ENCODE measurements at regions not wholly inside any gene's neighbourhood (a gene's known extent, or its start where the extent isn't known, plus 50 kb on each side); places are given as distances from the start of the nearest gene placed in this dataset.
"Not testable (repeated sequence)": the region's sequence is repeated elsewhere in the genome, so short reads cannot be mapped to it uniquely, and the experiment has no call there.

DNA sequence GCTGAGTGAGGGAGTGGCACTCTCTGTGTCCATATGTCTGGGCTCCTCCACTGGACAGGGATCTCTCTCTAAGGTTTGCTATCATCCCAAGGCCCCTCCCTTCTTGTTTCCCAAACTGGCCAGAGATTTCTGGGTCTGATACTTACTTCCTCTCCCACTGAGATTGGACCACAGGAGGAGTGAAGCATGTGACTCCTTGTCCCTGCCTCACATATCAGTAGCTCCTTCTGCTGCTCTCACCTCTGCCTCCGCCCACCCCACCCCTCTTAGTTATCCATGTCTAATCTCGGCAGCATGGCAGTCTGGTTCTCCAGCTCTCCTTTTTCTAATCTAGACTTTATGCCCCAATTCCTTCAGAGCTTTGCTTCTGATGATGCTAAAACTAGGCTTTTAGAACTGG is 223.1 kb downstream of the RPLP1 start:
- TF ChIP-seq POLR2A (IDR thresholded peaks at IDR 0.05; ENCODE audit: low read depth) = no peak
- no peak for TF ChIP-seq POLR2AphosphoS5 (IDR thresholded peaks at IDR 0.05)
- TF ChIP-seq, protein P1, sequence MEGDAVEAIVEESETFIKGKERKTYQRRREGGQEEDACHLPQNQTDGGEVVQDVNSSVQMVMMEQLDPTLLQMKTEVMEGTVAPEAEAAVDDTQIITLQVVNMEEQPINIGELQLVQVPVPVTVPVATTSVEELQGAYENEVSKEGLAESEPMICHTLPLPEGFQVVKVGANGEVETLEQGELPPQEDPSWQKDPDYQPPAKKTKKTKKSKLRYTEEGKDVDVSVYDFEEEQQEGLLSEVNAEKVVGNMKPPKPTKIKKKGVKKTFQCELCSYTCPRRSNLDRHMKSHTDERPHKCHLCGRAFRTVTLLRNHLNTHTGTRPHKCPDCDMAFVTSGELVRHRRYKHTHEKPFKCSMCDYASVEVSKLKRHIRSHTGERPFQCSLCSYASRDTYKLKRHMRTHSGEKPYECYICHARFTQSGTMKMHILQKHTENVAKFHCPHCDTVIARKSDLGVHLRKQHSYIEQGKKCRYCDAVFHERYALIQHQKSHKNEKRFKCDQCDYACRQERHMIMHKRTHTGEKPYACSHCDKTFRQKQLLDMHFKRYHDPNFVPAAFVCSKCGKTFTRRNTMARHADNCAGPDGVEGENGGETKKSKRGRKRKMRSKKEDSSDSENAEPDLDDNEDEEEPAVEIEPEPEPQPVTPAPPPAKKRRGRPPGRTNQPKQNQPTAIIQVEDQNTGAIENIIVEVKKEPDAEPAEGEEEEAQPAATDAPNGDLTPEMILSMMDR (IDR thresholded peaks at IDR 0.05) = no peak
- TF ChIP-seq EP300 (IDR thresholded peaks at IDR 0.05) = no peak

GRCh38 chr15:69677403-69677802 is 224.8 kb downstream of the RPLP1 start:
- Histone ChIP-seq H3K4me1 (no peaks in the 10 kb centered on the region), H3K4me3 (no peak overlapping the region), H3K27me3 (peaks cover 0 to 12% (median 0%) of the 10 kb centered on the region in 4 donors), H3K27ac (replicated peaks in 1 of 4) (no peak overlapping the region), H3K36me3 (no peaks in the 10 kb centered on the region), H3K9me3 (peaks cover 0 to 7% (median 2%) of the 10 kb centered on the region in 4 donors)
- DNase-seq (ENCODE audit: extremely low spot score) = no peak
- intact Hi-C loops (cut with DNase I) = no loop called here
- 61% methylated on average over 4 of the region's 4 CpGs for WGBS
- TF ChIP-seq, protein P1 (IDR thresholded peaks at IDR 0.05) = no peak
- TF ChIP-seq EP300 (IDR thresholded peaks at IDR 0.05) = no peak
- TF ChIP-seq POLR2AphosphoS5 (IDR thresholded peaks at IDR 0.05) = no peak
- TF ChIP-seq POLR2A (IDR thresholded peaks at IDR 0.05; ENCODE audit: low read depth) = no peak

More for the DNA sequence above, 223.1 kb downstream of the RPLP1 start:
- 74% methylated on average over 2 of the region's 2 CpGs for WGBS
- intact Hi-C loops (cut with DNase I) = no loop called here
- H3K4me1 ChIP-seq = no peaks in the 10 kb centered on the region
- no peak overlapping the region for H3K4me3 ChIP-seq
- no peak overlapping the region for H3K27ac ChIP-seq (replicated peaks in 1 of 4)
- peaks cover 0 to 12% (median 0%) of the 10 kb centered on the region in 4 donors for H3K27me3 ChIP-seq
- H3K9me3 ChIP-seq = no peaks in the 10 kb centered on the region
- no peak for DNase-seq (ENCODE audit: extremely low spot score)
- no peaks in the 10 kb centered on the region for H3K36me3 ChIP-seq

DNA sequence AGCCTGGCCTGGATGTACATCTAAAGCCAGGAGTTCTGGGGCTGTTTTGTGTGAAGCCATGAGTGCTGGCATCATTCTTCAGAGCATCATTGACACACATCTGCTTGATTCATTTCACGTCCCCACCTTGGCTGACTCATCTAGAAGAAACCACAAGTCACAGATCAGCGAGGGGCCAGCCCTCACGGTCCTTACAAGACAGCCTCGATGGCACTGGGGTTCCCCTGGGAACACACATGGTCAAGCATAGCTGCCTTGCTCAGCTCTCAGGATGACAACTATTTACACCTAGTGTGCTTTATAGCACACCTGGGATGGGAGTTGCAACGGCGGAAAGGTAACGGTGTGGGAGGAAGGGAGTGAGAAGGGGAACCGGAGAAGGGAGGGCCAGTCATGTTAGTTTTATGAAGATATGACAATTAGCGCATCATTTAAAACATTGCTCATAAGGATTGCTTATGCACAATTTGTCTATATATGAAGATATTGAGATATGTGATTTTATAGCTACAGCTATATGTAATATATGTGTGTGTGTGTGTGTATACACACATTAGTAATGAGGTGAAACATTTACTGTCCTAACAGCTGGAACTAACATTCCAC is 227.1 kb downstream of the RPLP1 start:
- intact Hi-C loops (cut with DNase I) = no loop called here
- H3K4me3 ChIP-seq = no peak overlapping the region
- peaks cover 0 to 12% (median 0%) of the 10 kb centered on the region in 4 donors for H3K27me3 ChIP-seq
- H3K9me3 ChIP-seq = peaks cover 0 to 12% (median 4%) of the 10 kb centered on the region in 4 donors
- DNase-seq (ENCODE audit: extremely low spot score) = no peak
- no peaks in the 10 kb centered on the region for H3K4me1 ChIP-seq
- H3K27ac ChIP-seq (replicated peaks in 1 of 4) = no peak overlapping the region
- 86% methylated on average over 9 of the region's 9 CpGs for WGBS
- no peaks in the 10 kb centered on the region for H3K36me3 ChIP-seq
- TF ChIP-seq EP300 (IDR thresholded peaks at IDR 0.05) (no peak), POLR2AphosphoS5 (IDR thresholded peaks at IDR 0.05) (no peak), POLR2A (IDR thresholded peaks at IDR 0.05; ENCODE audit: low read depth) (no peak)
- TF ChIP-seq, protein P1 (IDR thresholded peaks at IDR 0.05) = no peak

DNA sequence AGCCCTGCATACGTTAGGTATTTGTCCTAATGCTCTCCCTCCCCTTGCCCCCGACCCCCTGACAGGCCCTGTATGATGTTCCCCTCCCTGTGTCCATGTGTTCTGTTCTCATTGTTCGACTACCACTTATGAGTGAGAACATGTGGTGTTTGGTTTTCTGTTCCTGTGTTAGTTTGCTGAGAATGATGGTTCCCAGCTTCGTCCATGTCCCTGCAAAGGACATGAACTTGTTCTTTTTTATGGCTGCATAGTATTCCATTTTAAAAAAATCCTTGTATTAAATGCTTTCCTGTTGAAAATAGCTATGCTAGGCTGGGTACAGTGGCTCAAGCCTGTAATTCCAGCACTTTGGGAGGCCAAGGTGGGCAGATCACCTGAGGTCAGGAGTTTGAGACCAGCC is 232.2 kb downstream of the RPLP1 start:
- peaks cover 0 to 34% (median 23%) of the 10 kb centered on the region in 4 donors for H3K9me3 ChIP-seq
- H3K4me1 ChIP-seq; H3K4me3 ChIP-seq; DNase-seq (ENCODE audit: extremely low spot score); intact Hi-C loops (cut with DNase I); H3K27me3 ChIP-seq; H3K36me3 ChIP-seq; H3K27ac ChIP-seq (replicated peaks in 1 of 4): not testable (repeated sequence)
- 84% methylated on average over 4 of the region's 4 CpGs for WGBS

GRCh38 chr15:69685512-69686452 is 233.2 kb downstream of the RPLP1 start:
- no peak for DNase-seq (ENCODE audit: extremely low spot score)
- H3K27me3 ChIP-seq = peaks cover 0 to 5% (median 0%) of the 10 kb centered on the region in 4 donors
- WGBS = 66% methylated on average over 8 of the region's 8 CpGs
- H3K36me3 ChIP-seq = no peaks in the 10 kb centered on the region
- intact Hi-C loops (cut with DNase I) = no loop called here
- TF ChIP-seq, protein P1 (IDR thresholded peaks at IDR 0.05) = no peak
- TF ChIP-seq EP300 (IDR thresholded peaks at IDR 0.05) = no peak
- no peak for TF ChIP-seq POLR2AphosphoS5 (IDR thresholded peaks at IDR 0.05)
- no peak for TF ChIP-seq POLR2A (IDR thresholded peaks at IDR 0.05; ENCODE audit: low read depth)
- H3K9me3 ChIP-seq = peaks cover 0 to 43% (median 26%) of the 10 kb centered on the region in 4 donors
- H3K4me3 ChIP-seq = no peak overlapping the region
- no peaks in the 10 kb centered on the region for H3K4me1 ChIP-seq
- no peak overlapping the region for H3K27ac ChIP-seq (replicated peaks in 1 of 4)

Data from esophagus muscularis mucosa (tissue), 4 donors.